ENCODE measurements at regions not wholly inside any gene's neighbourhood (a gene's known extent, or its start where the extent isn't known, plus 50 kb on each side); places are given as distances from the start of the nearest gene placed in this dataset.

- H3K36me3 ChIP-seq (ENCODE audit: control insufficient read depth in 2 of 2, insufficient read depth in 1 of 2, low read length in 2 of 2), result no peaks in the 10 kb centered on the region
- H3K27ac ChIP-seq (ENCODE audit: extremely low read depth, low read depth, low read length), result no peak overlapping the region
- CTCF ChIA-PET, result no interaction called here
- H3K4me3 ChIP-seq (ENCODE audit: low read depth, low read length), result no peak overlapping the region
- no peaks in the 10 kb centered on the region for H3K9me3 ChIP-seq (ENCODE audit: control insufficient read depth, insufficient read depth, low read depth, low read length)
- POLR2A ChIA-PET, result interaction anchor here (0.6 kb wide), 1 partner anchor 244 kb away, joined by 3 read pairs; no protein-coding TSS in a partner anchor
- H3K4me1 ChIP-seq (ENCODE audit: control insufficient read depth, insufficient read depth, low read length), result no peaks in the 10 kb centered on the region
- TF ChIP-seq ZNF121 (tag by site-specific recombination; IDR thresholded peaks at IDR 0.05), result no peak
- no peak for TF ChIP-seq FEZF1 (tag by site-specific recombination; IDR thresholded peaks at IDR 0.05)
- TF ChIP-seq ZNF473 (tag by site-specific recombination; IDR thresholded peaks at IDR 0.05), result no peak
- no peak for TF ChIP-seq KLF16 (tag by site-specific recombination; IDR thresholded peaks at IDR 0.05)
- TF ChIP-seq ATF2 (tag by site-specific recombination; IDR thresholded peaks at IDR 0.05; ENCODE audit: low read depth), result no peak
- TF ChIP-seq ZBTB8A (tag by site-specific recombination; IDR thresholded peaks at IDR 0.05), result no peak
- TF ChIP-seq ZNF830 (tag by site-specific recombination; IDR thresholded peaks at IDR 0.05; ENCODE audit: low read depth), result no peak
- TF ChIP-seq ZNF776 (tag by site-specific recombination; IDR thresholded peaks at IDR 0.05; ENCODE audit: borderline replicate concordance), result no peak
Observed at GRCh38 chr2:36302911-36303310, 52.7 kb upstream of the CRIM1 start.

- Histone ChIP-seq H3K27ac (ENCODE audit: extremely low read depth, low read depth, low read length) (no peak overlapping the region), H3K4me3 (ENCODE audit: low read depth, low read length) (no peak overlapping the region), H3K9me3 (ENCODE audit: control insufficient read depth, insufficient read depth, low read depth, low read length) (no peaks in the 10 kb centered on the region), H3K36me3 (ENCODE audit: control insufficient read depth in 2 of 2, insufficient read depth in 1 of 2, low read length in 2 of 2) (no peaks in the 10 kb centered on the region), H3K4me1 (ENCODE audit: control insufficient read depth, insufficient read depth, low read length) (no peaks in the 10 kb centered on the region)
- POLR2A ChIA-PET, result interaction anchor here (0.7 kb wide), 1 partner anchor 934 kb away, joined by 4 read pairs; no protein-coding TSS in a partner anchor
- CTCF ChIA-PET, result interaction anchor here (0.7 kb wide), 1 partner anchor 229 kb away, joined by 3 read pairs; no protein-coding TSS in a partner anchor
- TF ChIP-seq ZNF169 (tag by site-specific recombination; IDR thresholded peaks at IDR 0.05) (no peak), ZNF664 (tag by site-specific recombination; IDR thresholded peaks at IDR 0.05) (no peak), MYNN (tag by site-specific recombination; IDR thresholded peaks at IDR 0.05; ENCODE audit: borderline replicate concordance) (no peak), ZBTB17 (tag by site-specific recombination; IDR thresholded peaks at IDR 0.05) (no peak), ZFP3 (tag by site-specific recombination; IDR thresholded peaks at IDR 0.05; ENCODE audit: low read depth) (no peak), ZNF175 (tag by site-specific recombination; IDR thresholded peaks at IDR 0.05) (no peak), ZFP69B (tag by site-specific recombination; IDR thresholded peaks at IDR 0.05) (no peak), ZNF48 (tag by site-specific recombination; IDR thresholded peaks at IDR 0.05) (no peak), ZNF521 (tag by site-specific recombination; IDR thresholded peaks at IDR 0.05) (no peak), ZNF426 (tag by site-specific recombination; IDR thresholded peaks at IDR 0.05) (no peak)
- TF ChIP-seq, protein P1, sequence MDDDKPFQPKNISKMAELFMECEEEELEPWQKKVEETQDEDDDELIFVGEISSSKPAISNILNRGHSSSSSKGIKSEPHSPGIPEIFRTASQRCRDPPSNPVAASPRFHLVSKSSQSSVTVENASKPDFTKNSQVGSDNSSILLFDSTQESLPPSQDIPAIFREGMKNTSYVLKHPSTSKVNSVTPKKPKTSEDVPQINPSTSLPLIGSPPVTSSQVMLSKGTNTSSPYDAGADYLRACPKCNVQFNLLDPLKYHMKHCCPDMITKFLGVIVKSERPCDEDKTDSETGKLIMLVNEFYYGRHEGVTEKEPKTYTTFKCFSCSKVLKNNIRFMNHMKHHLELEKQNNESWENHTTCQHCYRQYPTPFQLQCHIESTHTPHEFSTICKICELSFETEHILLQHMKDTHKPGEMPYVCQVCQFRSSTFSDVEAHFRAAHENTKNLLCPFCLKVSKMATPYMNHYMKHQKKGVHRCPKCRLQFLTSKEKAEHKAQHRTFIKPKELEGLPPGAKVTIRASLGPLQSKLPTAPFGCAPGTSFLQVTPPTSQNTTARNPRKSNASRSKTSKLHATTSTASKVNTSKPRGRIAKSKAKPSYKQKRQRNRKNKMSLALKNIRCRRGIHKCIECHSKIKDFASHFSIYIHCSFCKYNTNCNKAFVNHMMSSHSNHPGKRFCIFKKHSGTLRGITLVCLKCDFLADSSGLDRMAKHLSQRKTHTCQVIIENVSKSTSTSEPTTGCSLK (tag by site-specific recombination; IDR thresholded peaks at IDR 0.05), result no peak
Observed at GRCh38 chr2:36301843-36302242, 53.7 kb upstream of the CRIM1 start.

DNA sequence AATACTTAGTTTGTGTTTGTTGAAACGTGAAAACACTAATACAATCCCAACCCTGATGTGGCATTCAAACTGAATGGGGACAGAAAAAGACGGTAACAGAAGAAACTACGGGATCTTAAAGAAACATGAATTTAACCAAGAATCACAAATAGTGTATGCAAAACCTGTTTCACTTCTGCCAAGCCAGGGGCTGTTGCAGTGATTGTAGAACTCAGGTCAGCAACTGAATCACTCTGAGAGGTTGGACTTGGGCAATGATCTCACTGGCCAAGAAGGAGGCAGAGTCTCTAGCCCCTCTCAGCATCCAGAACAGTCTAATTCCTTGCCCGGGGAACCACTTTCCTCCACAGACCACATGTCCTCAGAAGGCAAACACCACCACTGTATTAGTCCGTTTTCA, 54.9 kb upstream of the CRIM1 start:
- TF ChIP-seq ZNF843 (tag by site-specific recombination; IDR thresholded peaks at IDR 0.05), result no peak
- TF ChIP-seq ZFP41 (tag by site-specific recombination; IDR thresholded peaks at IDR 0.05; ENCODE audit: borderline replicate concordance), result no peak
- TF ChIP-seq ZBTB17 (tag by site-specific recombination; IDR thresholded peaks at IDR 0.05), result no peak
- no peak for TF ChIP-seq SCRT2 (tag by site-specific recombination; IDR thresholded peaks at IDR 0.05)
- Histone ChIP-seq H3K27ac (ENCODE audit: extremely low read depth, low read depth, low read length) (no peak overlapping the region), H3K36me3 (ENCODE audit: control insufficient read depth in 2 of 2, insufficient read depth in 1 of 2, low read length in 2 of 2) (no peaks in the 10 kb centered on the region), H3K4me3 (ENCODE audit: low read depth, low read length) (no peak overlapping the region), H3K4me1 (ENCODE audit: control insufficient read depth, insufficient read depth, low read length) (no peaks in the 10 kb centered on the region), H3K9me3 (ENCODE audit: control insufficient read depth, insufficient read depth, low read depth, low read length) (no peaks in the 10 kb centered on the region)
- ChIA-PET CTCF (no interaction called here), POLR2A (no interaction called here)

Measured in HEK293 (cell line).